DND-41 (cell line): ENCODE measurements at regions not wholly inside any gene's neighbourhood (a gene's known extent, or its start where the extent isn't known, plus 50 kb on each side); places are given as distances from the start of the nearest gene placed in this dataset.

Source experiments
- ATAC-seq: fragments of 200-7000 bp; cut with Tn5 transposase; 3 replicates; pipeline ENCODE4 v1.9.1; 2021; ENCODE audit warnings: low read depth; ENCODE audit not compliant: insufficient read depth
- DNase-seq: peaks from one replicate; pipeline ENCODE4 v3.0.0-alpha.2; 2020
- H2AFZ ChIP-seq: 2 replicates; pipeline ENCODE4 v1.6.0; 2012; ENCODE audit warnings: low read depth, low read length
- H3K27ac ChIP-seq: 2 replicates; pipeline ENCODE4 v1.5.1; 2012; ENCODE audit warnings: low read length, inconsistent platforms
- H3K27me3 ChIP-seq: fragments of 200-600 bp; sonication (generic); 2 replicates; pipeline ENCODE4 v1.6.0; 2012; ENCODE audit warnings: low read length, mild to moderate bottlenecking, inconsistent platforms; ENCODE audit not compliant: insufficient read depth, poor library complexity
- H3K36me3 ChIP-seq: 2 replicates; pipeline ENCODE4 v1.5.1; 2012; ENCODE audit warnings: low read length, inconsistent platforms; ENCODE audit not compliant: insufficient read depth
- H3K4me1 ChIP-seq: 2 replicates; pipeline ENCODE4 v1.5.1; 2012; ENCODE audit warnings: mild to moderate bottlenecking, low read length; ENCODE audit not compliant: insufficient read depth
- H3K4me2 ChIP-seq: 2 replicates; pipeline ENCODE4 v1.6.0; 2012; ENCODE audit warnings: mild to moderate bottlenecking, moderate library complexity, low read length, inconsistent platforms; ENCODE audit not compliant: insufficient read depth
- H3K4me3 ChIP-seq, 2 experiments: fragments of 200-600 bp in 1 of 2; shearing (Covaris generic) in 1 of 2; 2 replicates each; pipeline ENCODE4 v1.5.1; 2012 to 2016; ENCODE audit warnings: inconsistent platforms in 2 of 2, low read length in 2 of 2, mild to moderate bottlenecking in 2 of 2, low read depth in 1 of 2, moderate library complexity in 1 of 2
- H3K79me2 ChIP-seq: 2 replicates; pipeline ENCODE4 v1.6.0; 2012; ENCODE audit warnings: low read length, inconsistent platforms; ENCODE audit not compliant: insufficient read depth
- H3K9ac ChIP-seq: 2 replicates; pipeline ENCODE4 v1.6.0; 2012; ENCODE audit warnings: low read depth, mild to moderate bottlenecking, inconsistent platforms, low read length, moderate library complexity
- H3K9me3 ChIP-seq: 2 replicates; pipeline ENCODE4 v1.5.1; 2012; ENCODE audit warnings: low read length, moderate library complexity, mild to moderate bottlenecking, inconsistent platforms; ENCODE audit not compliant: insufficient read depth, severe bottlenecking
- H4K20me1 ChIP-seq: 2 replicates; pipeline ENCODE4 v1.6.0; 2012; ENCODE audit warnings: low read length; ENCODE audit not compliant: insufficient read depth
- EZH2 ChIP-seq: IDR thresholded peaks from 3 replicates; pipeline ENCODE4 v1.6.1; 2012; ENCODE audit warnings: borderline replicate concordance, low read depth, mild to moderate bottlenecking, moderate library complexity, low read length, inconsistent platforms; ENCODE audit not compliant: severe bottlenecking
- TF ChIP-seq, protein P1 (sequence below): IDR thresholded peaks from 2 replicates; pipeline ENCODE4 v1.5.1; 2012; ENCODE audit warnings: borderline replicate concordance, low read length, moderate library complexity, mild to moderate bottlenecking; ENCODE audit not compliant: poor library complexity, severe bottlenecking; ENCODE audit errors: extremely low read depth

DNA sequence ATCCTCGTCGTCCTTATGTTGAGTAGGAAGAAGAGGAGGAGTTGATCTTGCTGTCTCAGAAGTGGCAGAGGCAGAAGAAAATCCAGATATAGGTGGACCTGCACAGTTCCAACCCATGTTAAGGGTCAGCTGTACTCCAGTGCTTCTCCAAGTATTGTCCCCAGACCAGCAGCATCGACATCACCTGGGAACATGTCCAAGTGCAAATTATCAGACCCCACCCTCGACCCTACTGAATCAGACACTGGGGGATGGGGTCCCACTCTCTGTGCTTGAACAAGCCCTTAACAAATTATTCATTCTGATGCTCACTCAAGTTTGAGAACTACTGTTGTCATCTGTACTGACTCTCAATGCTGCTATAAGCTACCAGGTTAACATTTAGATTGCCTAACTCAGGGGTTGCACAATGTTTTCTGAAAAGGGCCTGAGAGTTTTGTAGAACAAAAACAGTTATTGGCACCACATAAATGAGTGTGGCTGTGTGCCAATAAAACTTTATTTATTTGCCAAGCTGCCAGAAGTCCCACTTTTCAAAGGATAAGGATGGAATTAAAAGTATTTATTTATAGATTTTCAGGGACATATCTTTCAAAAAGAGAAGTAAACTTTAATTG, 226.7 kb upstream of the IPO5 start:
- H3K27me3 ChIP-seq = no peaks in the 10 kb centered on the region
- H3K4me3 ChIP-seq = no peak overlapping the region
- no peaks in the 10 kb centered on the region for H4K20me1 ChIP-seq
- H3K36me3 ChIP-seq = no peaks in the 10 kb centered on the region
- no peak for TF ChIP-seq EZH2
- TF ChIP-seq, protein P1, sequence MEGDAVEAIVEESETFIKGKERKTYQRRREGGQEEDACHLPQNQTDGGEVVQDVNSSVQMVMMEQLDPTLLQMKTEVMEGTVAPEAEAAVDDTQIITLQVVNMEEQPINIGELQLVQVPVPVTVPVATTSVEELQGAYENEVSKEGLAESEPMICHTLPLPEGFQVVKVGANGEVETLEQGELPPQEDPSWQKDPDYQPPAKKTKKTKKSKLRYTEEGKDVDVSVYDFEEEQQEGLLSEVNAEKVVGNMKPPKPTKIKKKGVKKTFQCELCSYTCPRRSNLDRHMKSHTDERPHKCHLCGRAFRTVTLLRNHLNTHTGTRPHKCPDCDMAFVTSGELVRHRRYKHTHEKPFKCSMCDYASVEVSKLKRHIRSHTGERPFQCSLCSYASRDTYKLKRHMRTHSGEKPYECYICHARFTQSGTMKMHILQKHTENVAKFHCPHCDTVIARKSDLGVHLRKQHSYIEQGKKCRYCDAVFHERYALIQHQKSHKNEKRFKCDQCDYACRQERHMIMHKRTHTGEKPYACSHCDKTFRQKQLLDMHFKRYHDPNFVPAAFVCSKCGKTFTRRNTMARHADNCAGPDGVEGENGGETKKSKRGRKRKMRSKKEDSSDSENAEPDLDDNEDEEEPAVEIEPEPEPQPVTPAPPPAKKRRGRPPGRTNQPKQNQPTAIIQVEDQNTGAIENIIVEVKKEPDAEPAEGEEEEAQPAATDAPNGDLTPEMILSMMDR = no peak
- no peak overlapping the region for H3K9ac ChIP-seq
- H3K4me2 ChIP-seq = no peak overlapping the region
- no peaks in the 10 kb centered on the region for H3K4me1 ChIP-seq
- no peak overlapping the region for H3K27ac ChIP-seq
- ATAC-seq (no peak), DNase-seq (no peak)
- H2AFZ ChIP-seq = no peak overlapping the region
- H3K79me2 ChIP-seq = no peaks in the 10 kb centered on the region
- peaks cover 2% of the 10 kb centered on the region for H3K9me3 ChIP-seq

DNA sequence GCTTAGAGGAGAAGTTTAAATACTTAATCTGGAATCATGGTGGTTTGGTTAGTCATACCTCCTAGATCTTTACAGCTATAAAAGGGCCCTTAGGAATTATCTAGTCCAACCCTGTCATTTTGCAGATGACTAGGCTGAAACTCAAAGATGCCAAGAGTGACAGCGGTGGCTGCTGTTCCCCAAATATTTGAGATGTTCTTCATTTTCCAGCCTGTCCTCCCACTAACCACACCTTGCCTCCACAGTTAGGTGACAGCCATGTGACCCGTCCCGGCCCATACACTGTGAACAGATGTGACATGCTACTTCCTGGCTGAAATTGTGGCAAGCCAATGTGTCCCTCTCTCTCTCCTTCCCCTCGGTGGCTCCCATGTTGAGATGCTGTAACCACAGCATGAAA, 225.5 kb upstream of the IPO5 start:
- Histone ChIP-seq H3K79me2 (no peaks in the 10 kb centered on the region), H3K9ac (no peak overlapping the region), H3K4me1 (no peaks in the 10 kb centered on the region), H3K9me3 (peaks cover 2% of the 10 kb centered on the region), H3K27me3 (no peaks in the 10 kb centered on the region), H3K4me3 (no peak overlapping the region), H4K20me1 (no peaks in the 10 kb centered on the region), H3K27ac (no peak overlapping the region), H3K36me3 (no peaks in the 10 kb centered on the region), H3K4me2 (no peak overlapping the region), H2AFZ (no peak overlapping the region)
- DNase-seq (no peak), ATAC-seq (no peak)
- TF ChIP-seq EZH2 = no peak
- TF ChIP-seq, protein P1 = no peak

DNA sequence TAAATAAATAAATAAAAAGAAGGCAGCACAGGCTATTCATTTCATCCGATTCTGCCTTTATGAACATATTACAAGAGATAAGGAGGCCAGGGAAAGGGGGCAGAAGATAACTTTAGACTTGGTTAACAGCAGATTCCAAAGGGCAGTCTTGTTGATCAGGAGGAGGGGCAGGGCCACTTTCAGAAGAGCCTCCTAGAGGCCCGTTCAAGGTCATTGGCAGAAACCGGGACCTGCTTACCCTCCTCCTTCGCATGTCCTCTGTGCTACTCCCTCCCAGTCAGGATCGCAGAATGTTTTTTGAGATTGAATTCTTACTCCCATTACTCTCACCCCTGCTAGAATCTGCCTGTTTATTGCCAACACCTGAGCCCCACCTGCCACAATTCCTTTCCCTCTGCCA, 217.0 kb upstream of the IPO5 start:
- DNase-seq (no peak), ATAC-seq (no peak)
- H3K27ac ChIP-seq = no peak overlapping the region
- no peaks in the 10 kb centered on the region for H3K9me3 ChIP-seq
- no peaks in the 10 kb centered on the region for H4K20me1 ChIP-seq
- no peak overlapping the region for H3K4me2 ChIP-seq
- no peaks in the 10 kb centered on the region for H3K36me3 ChIP-seq
- H3K27me3 ChIP-seq = no peaks in the 10 kb centered on the region
- H3K4me3 ChIP-seq = no peak overlapping the region
- no peaks in the 10 kb centered on the region for H3K4me1 ChIP-seq
- H2AFZ ChIP-seq = no peak overlapping the region
- TF ChIP-seq EZH2 = no peak
- TF ChIP-seq, protein P1 = no peak
- no peak overlapping the region for H3K9ac ChIP-seq
- no peaks in the 10 kb centered on the region for H3K79me2 ChIP-seq
